HCT116 (cell line): ENCODE measurements at regions not wholly inside any gene's neighbourhood (a gene's known extent, or its start where the extent isn't known, plus 50 kb on each side); places are given as distances from the start of the nearest gene placed in this dataset.

Source experiments
- ATAC-seq: fragments of 200-7000 bp; cut with Tn5 transposase; 2 replicates; pipeline ENCODE4 v1.9.1; 2020; ENCODE audit warnings: mild to moderate bottlenecking, moderate library complexity
- BruUV-seq: library from RNA; stranded (reverse); fragments of 400-500 nt; replicated peaks from 2 replicates; lab custom pipeline; 2021; lab: Mats Ljungman, UMichigan
- CTCF ChIA-PET: fragments of 300-600 bp; sonication (Branson Sonifier 250); formaldehyde crosslinking; loops from one replicate; lab custom pipeline; 2021; ENCODE audit warnings: antibody characterized with exemption; lab: Charles Lee
- POLR2A ChIA-PET: fragments of 300-600, 350-600 bp; sonication (Branson Sonifier 250); formaldehyde crosslinking; loops from one replicate; lab custom pipeline; 2021; ENCODE audit warnings: antibody characterized with exemption; lab: Charles Lee
- RAD21 ChIA-PET, 2 experiments: fragments of 300-600 bp; sonication (Branson Sonifier 250); formaldehyde crosslinking; loops; one replicate each; lab custom pipeline; 2023; ENCODE audit warnings: low total read pairs in 2 of 2; ENCODE audit not compliant: uncharacterized antibody in 2 of 2, unreplicated experiment in 2 of 2, low non-redundant PET in 1 of 2; lab: Charles Lee
- DNase-seq: peaks from one replicate; pipeline ENCODE4 v3.0.0-alpha.2; 2010; ENCODE audit warnings: low read depth, low spot score
- H2AFZ ChIP-seq: fragments of 200-600 bp; shearing (Covaris generic), sonication (generic); 2 replicates; pipeline ENCODE4 v1.6.1; 2017; ENCODE audit warnings: low read depth, mixed run types, mixed read lengths, antibody characterized with exemption, low read length; ENCODE audit not compliant: poor library complexity, severe bottlenecking
- H3K27ac ChIP-seq: 2 replicates; pipeline ENCODE4 v1.5.1; 2012; ENCODE audit warnings: low read depth, low read length
- H3K27me3 ChIP-seq: fragments of 200-600 bp; sonication (generic); 2 replicates; pipeline ENCODE4 v1.6.1; 2016; ENCODE audit warnings: mixed run types, low read length, mixed read lengths; ENCODE audit not compliant: insufficient read depth
- H3K36me3 ChIP-seq, 2 experiments: fragments of 200-500 bp in 1 of 2; fragments of 200-600 bp in 1 of 2; sonication (Bioruptor generic) in 1 of 2; sonication (generic) in 1 of 2; 2 replicates each; pipeline versions ENCODE4 v1.5.1 to v1.6.1; 2014 to 2016; ENCODE audit warnings: low read length in 2 of 2, inconsistent platforms in 1 of 2, mixed read lengths in 1 of 2, mixed run types in 1 of 2; ENCODE audit not compliant: insufficient read depth in 2 of 2, control insufficient read depth in 1 of 2
- H3K4me1 ChIP-seq, 2 experiments: fragments of 200-600 bp in 1 of 2; sonication (generic) in 1 of 2; 2 replicates each; pipeline versions ENCODE4 v1.5.1 to v1.6.1; 2012 to 2017; ENCODE audit warnings: low read length in 2 of 2, inconsistent platforms in 1 of 2, mild to moderate bottlenecking in 1 of 2, mixed read lengths in 1 of 2, mixed run types in 1 of 2, moderate library complexity in 1 of 2; ENCODE audit not compliant: insufficient read depth in 2 of 2, control insufficient read depth in 1 of 2
- H3K4me2 ChIP-seq: fragments of 200-600 bp; sonication (generic); 2 replicates; pipeline ENCODE4 v1.6.1; 2017; ENCODE audit warnings: mixed run types, low read length, mixed read lengths
- H3K4me3 ChIP-seq, 2 experiments: fragments of 200-600 bp in 1 of 2; sonication (generic) in 1 of 2; replicated peaks in 1 of 2; 2 replicates each; pipeline ENCODE4 v1.5.1; 2011 to 2016; ENCODE audit warnings: low read length in 2 of 2, control low read depth in 1 of 2, low read depth in 1 of 2, mild to moderate bottlenecking in 1 of 2, mixed read lengths in 1 of 2, mixed run types in 1 of 2
- H3K79me2 ChIP-seq: fragments of 200-600 bp; sonication (generic); 2 replicates; pipeline ENCODE4 v1.6.1; 2017; ENCODE audit warnings: mild to moderate bottlenecking, mixed run types, low read length, moderate library complexity, mixed read lengths; ENCODE audit not compliant: insufficient read depth
- H3K9ac ChIP-seq: fragments of 200-600 bp; sonication (generic); 2 replicates; pipeline ENCODE4 v1.6.1; 2016; ENCODE audit warnings: low read length, mixed read lengths
- H3K9me2 ChIP-seq: fragments of 200-600 bp; sonication (generic), shearing (Covaris generic); 2 replicates; pipeline ENCODE4 v1.6.1; 2017; ENCODE audit warnings: mixed run types, mild to moderate bottlenecking, moderate library complexity; ENCODE audit not compliant: insufficient read depth
- H3K9me3 ChIP-seq, 2 experiments: fragments of 200-500 bp in 1 of 2; fragments of 200-600 bp in 1 of 2; sonication (Bioruptor generic) in 1 of 2; sonication (generic) in 1 of 2; 2 replicates each; pipeline ENCODE4 v1.6.1; 2014 to 2017; ENCODE audit warnings: low read length in 2 of 2, mixed read lengths in 2 of 2, inconsistent platforms in 1 of 2, low read depth in 1 of 2, mild to moderate bottlenecking in 1 of 2, mixed run types in 1 of 2, moderate library complexity in 1 of 2; ENCODE audit not compliant: control insufficient read depth in 1 of 2, insufficient read depth in 1 of 2
- H4K20me1 ChIP-seq: fragments of 200-600 bp; sonication (generic), shearing (Covaris generic); 2 replicates; pipeline ENCODE4 v1.6.1; 2017; ENCODE audit warnings: mixed run types, mild to moderate bottlenecking, moderate library complexity; ENCODE audit not compliant: insufficient read depth
- CBX3 ChIP-seq: IDR thresholded peaks from 2 replicates; pipeline ENCODE4 v1.6.1; 2012; ENCODE audit warnings: low read depth
- CTCF ChIP-seq, 3 experiments: fragments of 200-600 bp in 1 of 3; sonication (generic) in 1 of 3; IDR thresholded peaks in 2 of 3; conservative IDR thresholded peaks in 1 of 3; 2 replicates each; pipeline ENCODE4 v1.5.1; 2012 to 2017; ENCODE audit warnings: low read depth in 2 of 3, low read length in 2 of 3, antibody characterized with exemption in 1 of 3, borderline replicate concordance in 1 of 3, control low read depth in 1 of 3, mild to moderate bottlenecking in 1 of 3, mixed read lengths in 1 of 3, mixed run types in 1 of 3, moderate library complexity in 1 of 3; ENCODE audit not compliant: insufficient read depth in 1 of 3
- EGR1 ChIP-seq: IDR thresholded peaks from 2 replicates; pipeline ENCODE4 v1.6.1; 2012; ENCODE audit warnings: low read depth
- EZH2 ChIP-seq: fragments of 200-600 bp; sonication (generic); IDR thresholded peaks from 2 replicates; pipeline ENCODE4 v1.6.1; 2017; ENCODE audit warnings: antibody characterized with exemption, mixed run types
- EZH2phosphoT487 ChIP-seq: fragments of 200-600 bp; IDR thresholded peaks from 2 replicates; pipeline ENCODE4 v1.6.1; 2018; ENCODE audit warnings: antibody characterized with exemption, borderline replicate concordance
- MAX ChIP-seq: IDR thresholded peaks from 2 replicates; pipeline ENCODE4 v1.6.1; 2012
- POLR2AphosphoS5 ChIP-seq: IDR thresholded peaks from 2 replicates; pipeline ENCODE4 v1.6.1; 2011; ENCODE audit warnings: mild to moderate bottlenecking, low read depth, low read length, moderate library complexity
- SIN3A ChIP-seq: IDR thresholded peaks from 2 replicates; pipeline ENCODE4 v1.6.1; 2012; ENCODE audit warnings: low read depth
- TCF7L2 ChIP-seq: IDR thresholded peaks from 2 replicates; pipeline ENCODE4 v1.7.0; 2011; ENCODE audit warnings: borderline replicate concordance, inconsistent platforms; ENCODE audit not compliant: insufficient read depth, insufficient read length; ENCODE audit errors: extremely low read depth
- YY1 ChIP-seq: IDR thresholded peaks from 2 replicates; pipeline ENCODE4 v1.6.1; 2011; ENCODE audit warnings: low read length, low read depth, moderate library complexity, mild to moderate bottlenecking; ENCODE audit not compliant: insufficient replicate concordance; ENCODE audit errors: extremely low read depth
- ZBTB33 ChIP-seq: IDR thresholded peaks from 2 replicates; pipeline ENCODE4 v1.6.1; 2011; ENCODE audit warnings: mild to moderate bottlenecking, low read length, moderate library complexity; ENCODE audit not compliant: insufficient replicate concordance; ENCODE audit errors: extremely low read depth
- intact Hi-C: fragments of 100-400 bp; cut with micrococcal nuclease; formaldehyde crosslinking; loops from 2 replicates; pipeline ENCODE4 v1.10.0; 2022

- Histone ChIP-seq H3K4me3 (no peak overlapping the region), H4K20me1 (no peaks in the 10 kb centered on the region), H3K79me2 (no peaks in the 10 kb centered on the region), H3K4me2 (no peak overlapping the region), H3K27ac (no peak overlapping the region), H3K9ac (no peak overlapping the region), H3K36me3 (no peaks in the 10 kb centered on the region), H2AFZ (no peak overlapping the region), H3K4me1 (peaks cover 0 to 3% of the 10 kb centered on the region in 2 experiments; a peak in 1 of 4 replicates), H3K9me3 (no peaks in the 10 kb centered on the region), H3K9me2 (no peaks in the 10 kb centered on the region), H3K27me3 (peaks cover 41% of the 10 kb centered on the region)
- CTCF ChIA-PET = no interaction called here
- TF ChIP-seq CBX3 (no peak), YY1 (no peak), MAX (no peak), CTCF (IDR thresholded peaks at IDR 0.05 in 2 of 3, conservative IDR thresholded peaks at IDR 0.05 in 1 of 3; ENCODE audit: borderline replicate concordance in 1 of 3, insufficient read depth in 1 of 3, low read depth in 2 of 3, low read length in 2 of 3) (no peak), EZH2phosphoT487 (no peak), ZBTB33 (no peak), SIN3A (no peak), POLR2AphosphoS5 (no peak), EZH2 (no peak), EGR1 (no peak), TCF7L2 (no peak)
- ATAC-seq (no peak), DNase-seq (no peak)
- intact Hi-C loops = no loop called here
- no TSS peak for BruUV-seq
- RAD21 ChIA-PET = no interaction called here
- POLR2A ChIA-PET = no interaction called here
These were observed 251.0 kb upstream of the SFSWAP start for GRCh38 chr12:131459773-131460365.
